Fibroblast of mammary gland (primary cell): ENCODE measurements at regions not wholly inside any gene's neighbourhood (a gene's known extent, or its start where the extent isn't known, plus 50 kb on each side); places are given as distances from the start of the nearest gene placed in this dataset.

Experiments used
- DNase-seq: peaks from one replicate; pipeline ENCODE4 v3.0.0-alpha.2; 2010; ENCODE audit warnings: low read depth
- H3K4me3 ChIP-seq: 2 replicates; pipeline ENCODE4 v1.5.1; 2011; ENCODE audit warnings: low read depth, mild to moderate bottlenecking, low read length, moderate library complexity; ENCODE audit not compliant: control insufficient read depth
- CTCF ChIP-seq: conservative IDR thresholded peaks from 2 replicates; pipeline ENCODE4 v1.5.1; 2011; ENCODE audit warnings: low read depth, low read length, inconsistent platforms; ENCODE audit not compliant: control insufficient read depth, insufficient read depth

GRCh38 chr10:131430716-131431412, 119.3 kb upstream of the TCERG1L start:
- no peak for TF ChIP-seq CTCF
- DNase-seq: no peak
- no peak overlapping the region for H3K4me3 ChIP-seq

GRCh38 chr10:131431533-131431932, 120.0 kb upstream of the TCERG1L start:
- DNase-seq: no peak
- no peak overlapping the region for H3K4me3 ChIP-seq
- no peak for TF ChIP-seq CTCF

- no peak for DNase-seq
- TF ChIP-seq CTCF: no peak
- H3K4me3 ChIP-seq: no peak overlapping the region
These were observed 120.6 kb upstream of the TCERG1L start for GRCh38 chr10:131431978-131432690.

- DNase-seq: no peak
- no peak for TF ChIP-seq CTCF
- no peak overlapping the region for H3K4me3 ChIP-seq
These were observed 122.0 kb upstream of the TCERG1L start for GRCh38 chr10:131433568-131433967.

GRCh38 chr10:131435232-131435631, 123.7 kb upstream of the TCERG1L start:
- no peak overlapping the region for H3K4me3 ChIP-seq
- no peak for TF ChIP-seq CTCF
- DNase-seq: no peak

- DNase-seq: peak; percentile 7
- H3K4me3 ChIP-seq: no peak overlapping the region
- no peak for TF ChIP-seq CTCF
These were observed 124.4 kb upstream of the TCERG1L start for GRCh38 chr10:131435760-131436457.
